Mesenchymal stem cell (in vitro differentiated cells and primary cell): ENCODE measurements at regions not wholly inside any gene's neighbourhood (a gene's known extent, or its start where the extent isn't known, plus 50 kb on each side); places are given as distances from the start of the nearest gene placed in this dataset.
"Not testable (repeated sequence)": the region's sequence is repeated elsewhere in the genome, so short reads cannot be mapped to it uniquely, and the experiment has no call there.

Source experiments
- DNase-seq: peaks from one replicate; pipeline ENCODE4 v3.0.0-alpha.2; 2013
- H2AFZ ChIP-seq: one replicate; pipeline ENCODE4 v1.6.1; 2013; ENCODE audit warnings: low read depth, mild to moderate bottlenecking, control low read depth, inconsistent platforms, low read length, moderate library complexity
- H2AK5ac ChIP-seq: 2 replicates; pipeline ENCODE4 v1.6.1; 2013; ENCODE audit warnings: low read length, moderate library complexity, mild to moderate bottlenecking, inconsistent platforms; ENCODE audit not compliant: severe bottlenecking
- H2BK120ac ChIP-seq: one replicate; pipeline ENCODE4 v1.6.1; 2013; ENCODE audit warnings: low read depth, mild to moderate bottlenecking, inconsistent platforms, low read length, moderate library complexity
- H2BK12ac ChIP-seq, 2 experiments: one replicate each; pipeline ENCODE4 v1.6.1; 2013; ENCODE audit warnings: inconsistent platforms in 2 of 2, low read length in 2 of 2, mild to moderate bottlenecking in 2 of 2, moderate library complexity in 2 of 2, control low read depth in 1 of 2
- H2BK15ac ChIP-seq: one replicate; pipeline ENCODE4 v1.6.1; 2013; ENCODE audit warnings: mild to moderate bottlenecking, low read depth, inconsistent platforms; ENCODE audit not compliant: poor library complexity, severe bottlenecking
- H2BK5ac ChIP-seq: 2 replicates; pipeline ENCODE4 v1.6.1; 2013; ENCODE audit warnings: low read depth, mild to moderate bottlenecking, low read length, control low read depth, inconsistent platforms; ENCODE audit not compliant: poor library complexity, severe bottlenecking
- H3K14ac ChIP-seq, 2 experiments: one replicate each; pipeline ENCODE4 v1.6.1; 2013; ENCODE audit warnings: inconsistent platforms in 2 of 2, low read length in 2 of 2, control low read depth in 1 of 2, mild to moderate bottlenecking in 1 of 2, moderate library complexity in 1 of 2
- H3K18ac ChIP-seq, 2 experiments: one replicate each; pipeline ENCODE4 v1.6.1; 2013; ENCODE audit warnings: inconsistent platforms in 2 of 2, low read length in 2 of 2, control low read depth in 1 of 2, low read depth in 1 of 2, mild to moderate bottlenecking in 1 of 2
- H3K23ac ChIP-seq, 2 experiments: one replicate each; pipeline ENCODE4 v1.6.1; 2013; ENCODE audit warnings: inconsistent platforms in 2 of 2, low read length in 2 of 2, mild to moderate bottlenecking in 2 of 2, moderate library complexity in 2 of 2, control low read depth in 1 of 2
- H3K27ac ChIP-seq: 2 replicates; pipeline ENCODE4 v1.5.1; 2013; ENCODE audit warnings: mild to moderate bottlenecking, moderate library complexity, low read length, control low read depth, inconsistent platforms; ENCODE audit not compliant: poor library complexity, severe bottlenecking
- H3K27me3 ChIP-seq, 2 experiments: 2 replicates each; pipeline versions ENCODE4 v1.6.1 to v1.7.0; 2013; ENCODE audit warnings: low read length in 2 of 2, mild to moderate bottlenecking in 2 of 2, moderate library complexity in 2 of 2, control low read depth in 1 of 2, inconsistent platforms in 1 of 2; ENCODE audit not compliant: control insufficient read depth in 1 of 2, insufficient read depth in 1 of 2
- H3K36me3 ChIP-seq, 2 experiments: 2 replicates each; pipeline versions ENCODE4 v1.6.1 to v1.7.0; 2013; ENCODE audit warnings: low read length in 2 of 2, control low read depth in 1 of 2, inconsistent platforms in 1 of 2, low read depth in 1 of 2, mild to moderate bottlenecking in 1 of 2; ENCODE audit not compliant: insufficient read depth in 2 of 2, control insufficient read depth in 1 of 2
- H3K4ac ChIP-seq, 2 experiments: one replicate each; pipeline ENCODE4 v1.6.1; 2013; ENCODE audit warnings: inconsistent platforms in 2 of 2, low read length in 2 of 2, mild to moderate bottlenecking in 2 of 2, moderate library complexity in 2 of 2, control low read depth in 1 of 2, low read depth in 1 of 2
- H3K4me1 ChIP-seq: 2 replicates; pipeline ENCODE4 v1.6.1; 2013; ENCODE audit warnings: low read depth, low read length, control low read depth; ENCODE audit not compliant: control insufficient read depth, insufficient read depth
- H3K4me2 ChIP-seq: 2 replicates; pipeline ENCODE4 v1.6.1; 2013; ENCODE audit warnings: low read length, mild to moderate bottlenecking, inconsistent platforms; ENCODE audit not compliant: poor library complexity, severe bottlenecking
- H3K4me3 ChIP-seq, 2 experiments: 2 replicates each; pipeline versions ENCODE4 v1.5.1 to v1.7.0; 2013; ENCODE audit warnings: low read length in 2 of 2, mild to moderate bottlenecking in 2 of 2, control low read depth in 1 of 2, low read depth in 1 of 2; ENCODE audit not compliant: insufficient read depth in 1 of 2
- H3K79me1 ChIP-seq: replicated peaks from 2 replicates; pipeline ENCODE4 v1.6.1; 2013; ENCODE audit warnings: mild to moderate bottlenecking, control low read depth, low read length, inconsistent platforms; ENCODE audit not compliant: poor library complexity, severe bottlenecking
- H3K9ac ChIP-seq: 2 replicates; pipeline ENCODE4 v1.7.0; 2013; ENCODE audit warnings: mild to moderate bottlenecking, low read length, moderate library complexity
- H3K9me3 ChIP-seq: 2 replicates; pipeline ENCODE4 v1.7.0; 2013; ENCODE audit warnings: mild to moderate bottlenecking, low read length; ENCODE audit not compliant: control insufficient read depth
- H4K8ac ChIP-seq: one replicate; pipeline ENCODE4 v1.6.1; 2013; ENCODE audit warnings: inconsistent platforms, mild to moderate bottlenecking, low read length, moderate library complexity
- H4K91ac ChIP-seq: one replicate; pipeline ENCODE4 v1.6.1; 2013; ENCODE audit warnings: mild to moderate bottlenecking, low read length, inconsistent platforms
- WGBS: methylation state at CpG from one replicate; pipeline ENCODE4 v1.1.7; 2013; ENCODE audit warnings: mixed read lengths; 5-methylcytosine and 5-hydroxymethylcytosine counted together

GRCh38 chr20:57108218-57108617, 158.2 kb downstream of the BMP7 start:
- Histone ChIP-seq H2AK5ac (no peak overlapping the region), H2BK12ac (no peak overlapping the region), H2BK120ac (no peak overlapping the region), H3K18ac (no peak overlapping the region), H3K9me3 (no peaks in the 10 kb centered on the region), H3K4me2 (no peak overlapping the region), H3K9ac (no peak overlapping the region), H2AFZ (no peak overlapping the region), H3K27ac (no peak overlapping the region), H3K4me3 (no peak overlapping the region), H3K4me1 (no peaks in the 10 kb centered on the region), H3K36me3 (no peaks in the 10 kb centered on the region), H4K91ac (peak overlapping the region; percentile 37), H3K4ac (no peak overlapping the region), H4K8ac (no peak overlapping the region), H3K27me3 (peaks cover 33 to 60% of the 10 kb centered on the region in 2 experiments), H3K14ac (no peak overlapping the region), H2BK15ac (no peak overlapping the region), H2BK5ac (no peak overlapping the region), H3K23ac (no peak overlapping the region), H3K79me1 (no peaks in the 10 kb centered on the region)
- no peak for DNase-seq
- 74% methylated on average over 4 of the region's 4 CpGs for WGBS

DNA sequence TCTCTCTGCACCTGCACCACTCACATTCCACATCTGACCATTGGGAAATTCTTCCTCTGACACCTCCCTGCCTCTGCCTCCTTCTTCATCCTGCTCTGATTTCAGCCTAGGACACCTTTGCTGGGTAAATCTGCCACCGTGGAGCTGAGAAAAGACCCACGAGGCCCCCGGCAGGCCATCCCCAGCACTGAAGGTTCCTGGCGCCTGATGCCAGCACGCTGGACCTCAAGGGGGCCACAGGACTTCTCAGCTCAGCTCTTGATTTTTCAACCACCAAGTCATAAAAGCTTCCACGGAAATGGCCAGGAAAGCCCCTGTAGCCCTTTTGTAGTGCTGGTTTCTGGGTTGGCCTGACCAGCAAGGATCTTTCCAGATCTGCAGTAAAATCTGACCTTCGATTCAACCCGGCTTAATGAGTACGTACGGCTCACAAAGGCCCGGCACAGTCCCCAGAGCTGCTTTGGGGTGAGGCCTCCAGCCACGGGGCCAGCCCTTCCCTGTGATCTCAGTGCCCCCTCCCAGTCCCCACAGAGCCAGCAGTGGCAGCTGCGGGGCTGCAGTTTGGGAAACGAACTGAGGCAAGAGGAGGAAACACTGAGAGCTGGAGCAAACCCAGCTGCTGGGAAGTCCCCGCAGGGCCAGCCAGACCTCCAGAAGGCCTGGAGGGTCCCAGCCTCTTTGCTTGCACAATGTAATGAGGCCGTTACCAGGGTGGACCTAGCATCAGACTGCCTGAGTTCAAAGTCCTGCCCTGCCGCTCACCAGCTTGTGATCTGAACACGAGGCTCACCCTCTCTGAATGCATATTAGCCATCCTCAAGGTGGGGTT, 157.5 kb downstream of the BMP7 start:
- no peak overlapping the region for H2BK15ac ChIP-seq
- H4K8ac ChIP-seq, result no peak overlapping the region
- H3K4me2 ChIP-seq, result no peak overlapping the region
- DNase-seq, result no peak
- no peak overlapping the region for H2BK120ac ChIP-seq
- no peak overlapping the region for H2AFZ ChIP-seq
- no peak overlapping the region for H3K27ac ChIP-seq
- peaks cover 33 to 57% of the 10 kb centered on the region in 2 experiments for H3K27me3 ChIP-seq
- no peaks in the 10 kb centered on the region for H3K36me3 ChIP-seq
- no peak overlapping the region for H3K9ac ChIP-seq
- H3K23ac ChIP-seq, result no peak overlapping the region
- H3K4me3 ChIP-seq, result no peak overlapping the region
- H4K91ac ChIP-seq, result no peak overlapping the region
- no peak overlapping the region for H2AK5ac ChIP-seq
- H3K14ac ChIP-seq, result no peak overlapping the region
- no peaks in the 10 kb centered on the region for H3K4me1 ChIP-seq
- H2BK5ac ChIP-seq, result no peak overlapping the region
- H3K18ac ChIP-seq, result no peak overlapping the region
- H3K4ac ChIP-seq, result no peak overlapping the region
- peaks cover 6% of the 10 kb centered on the region for H3K9me3 ChIP-seq
- WGBS, result 74% methylated on average over 18 of the region's 18 CpGs
- no peak overlapping the region for H2BK12ac ChIP-seq
- H3K79me1 ChIP-seq, result no peaks in the 10 kb centered on the region

DNA sequence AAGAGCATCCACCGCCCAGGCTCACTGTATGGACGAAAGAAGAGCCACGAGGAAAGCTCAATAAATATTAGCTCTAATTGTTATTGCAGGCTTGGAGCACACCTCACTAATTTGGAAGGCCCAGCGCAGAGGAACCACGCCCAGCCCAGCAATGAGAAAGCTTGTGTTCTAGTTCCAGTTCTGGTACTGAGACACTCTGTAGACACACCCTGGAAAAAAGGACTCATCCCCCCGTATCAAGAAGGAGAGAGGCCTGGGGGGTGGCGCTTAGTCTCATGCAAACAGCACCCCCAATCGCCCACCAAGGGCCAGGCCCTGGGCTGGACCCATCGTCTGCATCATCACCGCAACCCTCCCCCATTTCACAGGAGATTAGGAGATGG, 156.9 kb downstream of the BMP7 start:
- Histone ChIP-seq H3K23ac (no peak overlapping the region), H3K79me1 (no peaks in the 10 kb centered on the region)

GRCh38 chr20:57110121-57111027, 156.1 kb downstream of the BMP7 start:
- 95% methylated on average over 53 of the region's 61 CpGs for WGBS

More for the DNA sequence above, 156.9 kb downstream of the BMP7 start:
- Histone ChIP-seq H3K9ac (no peak overlapping the region), H3K4me1 (no peaks in the 10 kb centered on the region), H4K91ac (no peak overlapping the region), H3K4me3 (no peak overlapping the region), H2AK5ac (no peak overlapping the region), H3K9me3 (peaks cover 9% of the 10 kb centered on the region), H2BK120ac (no peak overlapping the region), H3K18ac (no peak overlapping the region), H2AFZ (no peak overlapping the region), H2BK5ac (no peak overlapping the region), H3K14ac (no peak overlapping the region), H3K4ac (no peak overlapping the region), H3K27ac (no peak overlapping the region), H3K27me3 (peaks cover 29 to 51% of the 10 kb centered on the region in 2 experiments), H2BK15ac (no peak overlapping the region), H2BK12ac (no peak overlapping the region), H4K8ac (no peak overlapping the region), H3K4me2 (no peak overlapping the region), H3K36me3 (no peaks in the 10 kb centered on the region)
- no peak for DNase-seq
- 80% methylated on average over 10 of the region's 10 CpGs for WGBS

More at GRCh38 chr20:57110121-57111027, 156.1 kb downstream of the BMP7 start:
- H3K4me2 ChIP-seq, H3K4me1 ChIP-seq, H3K4ac ChIP-seq, H2BK5ac ChIP-seq, H3K79me1 ChIP-seq, H2BK15ac ChIP-seq, DNase-seq, H4K8ac ChIP-seq, H3K18ac ChIP-seq, H2BK12ac ChIP-seq, H3K36me3 ChIP-seq, H2AFZ ChIP-seq, H3K14ac ChIP-seq, H3K27ac ChIP-seq, H2AK5ac ChIP-seq, H4K91ac ChIP-seq, H2BK120ac ChIP-seq, H3K4me3 ChIP-seq, H3K23ac ChIP-seq, H3K9ac ChIP-seq: not testable (repeated sequence)
- H3K9me3 ChIP-seq, result peaks cover 15% of the 10 kb centered on the region
- peaks cover 26 to 44% of the 10 kb centered on the region in 2 experiments for H3K27me3 ChIP-seq
